OCI-LY1 (cell line): ENCODE measurements at regions not wholly inside any gene's neighbourhood (a gene's known extent, or its start where the extent isn't known, plus 50 kb on each side); places are given as distances from the start of the nearest gene placed in this dataset.

Experiments used
- H2AFZ ChIP-seq: fragments of 200-600 bp; sonication (generic), shearing (Covaris generic); 2 replicates; pipeline ENCODE4 v1.6.0; 2014; ENCODE audit warnings: antibody characterized with exemption, mild to moderate bottlenecking, low read length
- H3F3A ChIP-seq: fragments of 200-600 bp; sonication (generic), shearing (Covaris generic); 2 replicates; pipeline ENCODE4 v1.6.0; 2014; ENCODE audit warnings: mild to moderate bottlenecking, antibody characterized with exemption, low read length, moderate library complexity; ENCODE audit not compliant: insufficient read depth
- H3K27ac ChIP-seq: fragments of 200-600 bp; sonication (generic); 2 replicates; pipeline ENCODE4 v1.5.1; 2014; ENCODE audit warnings: low read length, mixed run types, mild to moderate bottlenecking, low read depth; ENCODE audit not compliant: poor library complexity, severe bottlenecking
- H3K27me3 ChIP-seq: fragments of 200-600 bp; sonication (generic); 2 replicates; pipeline ENCODE4 v1.6.0; 2014; ENCODE audit warnings: antibody characterized with exemption, mild to moderate bottlenecking, low read length, moderate library complexity; ENCODE audit not compliant: insufficient read depth
- H3K36me3 ChIP-seq: fragments of 200-600 bp; sonication (generic); 2 replicates; pipeline ENCODE4 v1.6.1; 2014; ENCODE audit warnings: mild to moderate bottlenecking, antibody characterized with exemption, low read length, moderate library complexity, mixed read lengths; ENCODE audit not compliant: insufficient read depth
- H3K4me1 ChIP-seq: fragments of 200-600 bp; sonication (generic); 2 replicates; pipeline ENCODE4 v1.5.1; 2014; ENCODE audit warnings: mild to moderate bottlenecking, low read length, moderate library complexity; ENCODE audit not compliant: insufficient read depth, severe bottlenecking
- H3K4me2 ChIP-seq: fragments of 200-600 bp; sonication (generic), shearing (Covaris generic); 2 replicates; pipeline ENCODE4 v1.6.1; 2014; ENCODE audit warnings: low read length
- H3K4me3 ChIP-seq: fragments of 200-600 bp; sonication (generic); 2 replicates; pipeline ENCODE4 v1.5.1; 2014; ENCODE audit warnings: low read length, low read depth, mild to moderate bottlenecking, mixed read lengths; ENCODE audit not compliant: poor library complexity, severe bottlenecking
- H3K79me2 ChIP-seq: fragments of 200-600 bp; shearing (Covaris generic); 2 replicates; pipeline ENCODE4 v1.6.1; 2016; ENCODE audit warnings: mixed run types, low read length, mixed read lengths; ENCODE audit not compliant: insufficient read depth
- H3K9ac ChIP-seq: fragments of 200-600 bp; sonication (generic), shearing (Covaris generic); 2 replicates; pipeline ENCODE4 v1.6.1; 2014; ENCODE audit warnings: mild to moderate bottlenecking, low read length, mixed read lengths
- H3K9me2 ChIP-seq: fragments of 200-600 bp; sonication (generic), shearing (Covaris generic); 2 replicates; pipeline ENCODE4 v1.6.1; 2014; ENCODE audit warnings: low read depth, mild to moderate bottlenecking, low read length, mixed read lengths
- H3K9me3 ChIP-seq: fragments of 200-600 bp; shearing (Covaris generic); 2 replicates; pipeline ENCODE4 v1.6.1; 2014; ENCODE audit warnings: low read length, mixed read lengths
- H4K20me1 ChIP-seq: fragments of 200-600 bp; sonication (generic), shearing (Covaris generic); 2 replicates; pipeline ENCODE4 v1.6.0; 2016; ENCODE audit warnings: mild to moderate bottlenecking, low read length; ENCODE audit not compliant: insufficient read depth
- EZH2 ChIP-seq: fragments of 200-600 bp; sonication (generic), shearing (Covaris generic); IDR thresholded peaks from 2 replicates; pipeline ENCODE4 v1.8.0; 2017; ENCODE audit warnings: borderline replicate concordance, mixed run types, mild to moderate bottlenecking, antibody characterized with exemption, low read length, moderate library complexity, mixed read lengths
- TF ChIP-seq, protein P1 (sequence below): fragments of 200-600 bp; sonication (generic), shearing (Covaris generic); IDR thresholded peaks from 2 replicates; pipeline ENCODE4 v1.5.1; 2017; ENCODE audit warnings: mild to moderate bottlenecking, antibody characterized with exemption, low read length, moderate library complexity, mixed read lengths

DNA sequence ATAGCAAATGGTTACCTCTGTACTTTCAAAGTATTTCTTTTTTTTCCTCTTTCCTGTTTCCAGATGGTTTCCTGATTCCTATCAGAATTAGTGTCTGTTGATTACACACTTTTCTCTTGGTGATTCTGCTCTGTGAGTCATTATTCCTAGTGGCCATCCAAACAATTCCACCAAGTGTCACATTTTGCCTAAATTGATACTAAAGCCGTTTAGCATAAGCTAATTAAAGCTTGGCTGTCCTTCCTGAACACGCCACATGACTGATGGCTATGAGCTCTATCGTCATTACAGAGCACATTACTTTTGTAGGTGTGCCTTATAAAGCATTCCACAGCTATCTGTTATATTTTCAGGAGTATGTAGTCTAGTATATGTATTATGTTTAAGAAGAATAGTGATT is 671.2 kb downstream of the CDH8 start:
- Histone ChIP-seq H3K79me2 (no peaks in the 10 kb centered on the region), H3K4me2 (no peak overlapping the region), H3K9me3 (no peaks in the 10 kb centered on the region), H2AFZ (no peak overlapping the region), H3K27me3 (no peaks in the 10 kb centered on the region), H3K27ac (no peak overlapping the region), H3F3A (no peaks in the 10 kb centered on the region), H4K20me1 (no peaks in the 10 kb centered on the region), H3K9ac (no peak overlapping the region), H3K4me1 (no peaks in the 10 kb centered on the region), H3K4me3 (no peak overlapping the region), H3K36me3 (no peaks in the 10 kb centered on the region), H3K9me2 (no peaks in the 10 kb centered on the region)
- no peak for TF ChIP-seq EZH2
- TF ChIP-seq, protein P1, sequence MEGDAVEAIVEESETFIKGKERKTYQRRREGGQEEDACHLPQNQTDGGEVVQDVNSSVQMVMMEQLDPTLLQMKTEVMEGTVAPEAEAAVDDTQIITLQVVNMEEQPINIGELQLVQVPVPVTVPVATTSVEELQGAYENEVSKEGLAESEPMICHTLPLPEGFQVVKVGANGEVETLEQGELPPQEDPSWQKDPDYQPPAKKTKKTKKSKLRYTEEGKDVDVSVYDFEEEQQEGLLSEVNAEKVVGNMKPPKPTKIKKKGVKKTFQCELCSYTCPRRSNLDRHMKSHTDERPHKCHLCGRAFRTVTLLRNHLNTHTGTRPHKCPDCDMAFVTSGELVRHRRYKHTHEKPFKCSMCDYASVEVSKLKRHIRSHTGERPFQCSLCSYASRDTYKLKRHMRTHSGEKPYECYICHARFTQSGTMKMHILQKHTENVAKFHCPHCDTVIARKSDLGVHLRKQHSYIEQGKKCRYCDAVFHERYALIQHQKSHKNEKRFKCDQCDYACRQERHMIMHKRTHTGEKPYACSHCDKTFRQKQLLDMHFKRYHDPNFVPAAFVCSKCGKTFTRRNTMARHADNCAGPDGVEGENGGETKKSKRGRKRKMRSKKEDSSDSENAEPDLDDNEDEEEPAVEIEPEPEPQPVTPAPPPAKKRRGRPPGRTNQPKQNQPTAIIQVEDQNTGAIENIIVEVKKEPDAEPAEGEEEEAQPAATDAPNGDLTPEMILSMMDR, result no peak

DNA sequence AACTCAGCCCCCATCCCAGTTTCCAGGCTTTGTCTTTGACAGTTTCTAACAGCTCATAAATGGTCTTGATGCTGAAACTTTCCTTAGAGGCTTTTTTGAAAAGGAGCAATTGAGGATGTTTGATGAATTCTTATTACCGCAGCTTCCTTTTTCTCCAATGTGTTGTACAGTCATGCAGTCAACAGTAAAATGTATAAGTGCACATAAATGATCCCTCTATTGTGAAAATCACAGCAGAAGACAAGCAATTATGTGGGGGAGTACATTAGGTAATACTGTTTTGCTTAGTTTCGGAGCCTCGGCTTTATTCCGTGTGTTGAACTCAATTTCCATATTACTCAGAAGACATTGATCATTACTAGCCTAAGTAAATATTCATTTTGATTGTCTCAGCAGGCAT is 673.7 kb downstream of the CDH8 start:
- Histone ChIP-seq H2AFZ (no peak overlapping the region), H4K20me1 (no peaks in the 10 kb centered on the region), H3K4me2 (no peak overlapping the region), H3K4me1 (no peaks in the 10 kb centered on the region), H3F3A (no peaks in the 10 kb centered on the region), H3K27ac (no peak overlapping the region), H3K4me3 (no peak overlapping the region), H3K9me2 (no peaks in the 10 kb centered on the region), H3K79me2 (no peaks in the 10 kb centered on the region), H3K9me3 (no peaks in the 10 kb centered on the region), H3K27me3 (no peaks in the 10 kb centered on the region), H3K36me3 (no peaks in the 10 kb centered on the region), H3K9ac (no peak overlapping the region)
- TF ChIP-seq EZH2, result no peak
- TF ChIP-seq, protein P1, result no peak

- no peak overlapping the region for H3K27ac ChIP-seq
- TF ChIP-seq EZH2, result no peak
- TF ChIP-seq, protein P1, result no peak
- no peak overlapping the region for H3K4me2 ChIP-seq
- no peaks in the 10 kb centered on the region for H4K20me1 ChIP-seq
- H3K9me3 ChIP-seq, result no peaks in the 10 kb centered on the region
- H3K9ac ChIP-seq, result no peak overlapping the region
- no peaks in the 10 kb centered on the region for H3F3A ChIP-seq
- H3K27me3 ChIP-seq, result no peaks in the 10 kb centered on the region
- no peaks in the 10 kb centered on the region for H3K79me2 ChIP-seq
- H3K36me3 ChIP-seq, result no peaks in the 10 kb centered on the region
- no peaks in the 10 kb centered on the region for H3K9me2 ChIP-seq
- no peak overlapping the region for H3K4me3 ChIP-seq
- no peak overlapping the region for H2AFZ ChIP-seq
- no peaks in the 10 kb centered on the region for H3K4me1 ChIP-seq
These were observed 691.4 kb downstream of the CDH8 start for GRCh38 chr16:61344791-61345190.
